ENCODE measurements at regions not wholly inside any gene's neighbourhood (a gene's known extent, or its start where the extent isn't known, plus 50 kb on each side); places are given as distances from the start of the nearest gene placed in this dataset.
"Not testable (repeated sequence)": the region's sequence is repeated elsewhere in the genome, so short reads cannot be mapped to it uniquely, and the experiment has no call there.

- no peak for TF ChIP-seq POLR2A (IDR thresholded peaks at IDR 0.05)
- TF ChIP-seq CTCF (IDR thresholded peaks at IDR 0.05): no peak
- DNase-seq: no peak
- H3K27me3 ChIP-seq: no peaks in the 10 kb centered on the region
- WGBS, 2 donors: 97 to 99% methylated on average over 2 of the region's 2 CpGs
- intact Hi-C loops (cut with DNase I): no loop called here
- no peaks in the 10 kb centered on the region for H3K36me3 ChIP-seq
- no peaks in the 10 kb centered on the region for H3K4me1 ChIP-seq
- no peak overlapping the region for H3K27ac ChIP-seq
- H3K9me3 ChIP-seq: no peaks in the 10 kb centered on the region
- H3K4me3 ChIP-seq (replicated peaks in 1 of 3): no peak overlapping the region
These were observed 705.6 kb upstream of the MIR17HG start for GRCh38 chr13:90641884-90642283.

GRCh38 chr13:90645582-90645981 lies 701.9 kb upstream of the MIR17HG start:
- TF ChIP-seq CTCF (IDR thresholded peaks at IDR 0.05) (no peak), POLR2A (IDR thresholded peaks at IDR 0.05) (no peak)
- intact Hi-C loops (cut with DNase I): no loop called here

GRCh38 chr13:90648497-90648896 lies 699.0 kb upstream of the MIR17HG start:
- Histone ChIP-seq H3K36me3 (no peaks in the 10 kb centered on the region), H3K27me3 (no peaks in the 10 kb centered on the region), H3K4me1 (no peaks in the 10 kb centered on the region), H3K27ac (no peak overlapping the region), H3K4me3 (replicated peaks in 1 of 3) (no peak overlapping the region), H3K9me3 (no peaks in the 10 kb centered on the region)
- no peak for DNase-seq
- TF ChIP-seq POLR2A (IDR thresholded peaks at IDR 0.05): no peak
- TF ChIP-seq CTCF (IDR thresholded peaks at IDR 0.05): no peak
- intact Hi-C loops (cut with DNase I): no loop called here

More at GRCh38 chr13:90645582-90645981, 701.9 kb upstream of the MIR17HG start:
- H3K27me3 ChIP-seq: no peaks in the 10 kb centered on the region
- WGBS, 2 donors: 95 to 98% methylated on average over 1 of the region's 1 CpG
- no peaks in the 10 kb centered on the region for H3K36me3 ChIP-seq
- DNase-seq: no peak
- no peak overlapping the region for H3K27ac ChIP-seq
- H3K9me3 ChIP-seq: no peaks in the 10 kb centered on the region
- no peak overlapping the region for H3K4me3 ChIP-seq (replicated peaks in 1 of 3)
- H3K4me1 ChIP-seq: no peaks in the 10 kb centered on the region

GRCh38 chr13:90652036-90652435 lies 695.5 kb upstream of the MIR17HG start:
- no peak for DNase-seq
- H3K36me3 ChIP-seq: no peaks in the 10 kb centered on the region
- no peak for TF ChIP-seq POLR2A (IDR thresholded peaks at IDR 0.05)
- no peak for TF ChIP-seq CTCF (IDR thresholded peaks at IDR 0.05)

GRCh38 chr13:90654970-90655369 lies 692.5 kb upstream of the MIR17HG start:
- Histone ChIP-seq H3K27ac (no peak overlapping the region), H3K27me3 (no peaks in the 10 kb centered on the region), H3K36me3 (no peaks in the 10 kb centered on the region), H3K4me3 (replicated peaks in 1 of 3) (no peak overlapping the region), H3K9me3 (no peaks in the 10 kb centered on the region), H3K4me1 (no peaks in the 10 kb centered on the region)
- 94 to 96% methylated on average over 1 of the region's 1 CpG for WGBS, 2 donors
- no peak for DNase-seq
- intact Hi-C loops (cut with DNase I): no loop called here
- TF ChIP-seq POLR2A (IDR thresholded peaks at IDR 0.05): no peak
- TF ChIP-seq CTCF (IDR thresholded peaks at IDR 0.05): no peak

More at GRCh38 chr13:90652036-90652435, 695.5 kb upstream of the MIR17HG start:
- H3K9me3 ChIP-seq: no peaks in the 10 kb centered on the region
- H3K4me3 ChIP-seq (replicated peaks in 1 of 3): no peak overlapping the region
- H3K27ac ChIP-seq: no peak overlapping the region
- H3K27me3 ChIP-seq: no peaks in the 10 kb centered on the region
- H3K4me1 ChIP-seq: no peaks in the 10 kb centered on the region
- intact Hi-C loops (cut with DNase I): no loop called here

GRCh38 chr13:90664200-90664599 lies 683.3 kb upstream of the MIR17HG start:
- 95 to 98% methylated on average over 13 to 14 of the region's 14 CpGs for WGBS, 2 donors
- H3K27ac ChIP-seq; H3K9me3 ChIP-seq; H3K27me3 ChIP-seq; DNase-seq; H3K4me1 ChIP-seq; intact Hi-C loops (cut with DNase I); H3K4me3 ChIP-seq (replicated peaks in 1 of 3); H3K36me3 ChIP-seq: not testable (repeated sequence)

Data from thyroid gland (tissue), 4 donors.